NCI-H2227 treated with DMSO at 0.1 percent for 48 hours (cell line): ENCODE measurements at regions not wholly inside any gene's neighbourhood (a gene's known extent, or its start where the extent isn't known, plus 50 kb on each side); places are given as distances from the start of the nearest gene placed in this dataset.

Experiments used
- DNase-seq: peaks from one replicate; lab custom pipeline; 2025; lab: John Stamatoyannopoulos, UW

GRCh38 chr16:79369796-79370195 is 230.7 kb downstream of the MAF start:
- DNase-seq, result no peak

DNA sequence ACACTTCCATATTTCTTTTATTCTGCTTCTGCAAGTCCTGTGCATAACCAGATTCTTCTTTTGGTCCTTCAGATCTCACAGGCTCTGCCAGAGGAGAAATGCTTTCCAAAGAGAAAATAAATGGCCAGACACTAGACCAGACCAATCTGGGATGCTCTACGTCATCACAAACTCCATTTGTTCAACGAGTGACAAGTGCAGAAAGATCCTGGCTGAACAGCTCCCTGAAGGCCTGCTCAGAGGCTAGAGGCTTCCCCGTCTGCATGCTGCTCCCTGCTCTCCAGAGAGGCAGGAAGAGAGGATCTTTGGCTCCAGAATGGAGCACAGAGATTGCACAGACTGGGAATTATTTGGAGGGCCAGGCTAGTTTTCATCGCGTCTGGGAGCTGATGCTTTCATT is 232.7 kb downstream of the MAF start:
- DNase-seq, result no peak

GRCh38 chr16:79366635-79367034 is 233.9 kb downstream of the MAF start:
- DNase-seq, result no peak

GRCh38 chr16:79365702-79366101 is 234.8 kb downstream of the MAF start:
- DNase-seq, result no peak

- DNase-seq, result no peak
These were observed 237.1 kb downstream of the MAF start for GRCh38 chr16:79363484-79363883.

DNA sequence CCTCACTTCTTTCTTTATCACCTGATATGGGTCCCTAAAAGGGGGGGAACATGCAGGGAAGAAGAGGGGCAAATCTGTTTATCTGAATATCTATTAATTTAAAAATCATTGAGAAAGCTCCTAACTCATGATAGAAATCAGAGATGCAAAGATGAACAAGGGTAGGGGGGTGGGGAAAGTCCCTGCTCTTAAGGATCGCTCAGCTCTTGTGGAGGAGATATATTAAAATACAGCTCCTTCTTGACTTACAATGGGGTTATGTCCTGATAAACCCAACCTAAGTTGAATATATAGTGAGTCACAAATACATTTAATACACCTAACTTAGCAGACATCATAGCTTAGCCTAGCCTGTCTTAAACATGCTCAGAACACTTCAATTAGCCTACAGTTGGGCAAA is 237.5 kb downstream of the MAF start:
- no peak for DNase-seq

GRCh38 chr16:79362300-79362970 is 238.1 kb downstream of the MAF start:
- no peak for DNase-seq

- DNase-seq, result no peak
These were observed 239.3 kb downstream of the MAF start for GRCh38 chr16:79361132-79361751.

DNA sequence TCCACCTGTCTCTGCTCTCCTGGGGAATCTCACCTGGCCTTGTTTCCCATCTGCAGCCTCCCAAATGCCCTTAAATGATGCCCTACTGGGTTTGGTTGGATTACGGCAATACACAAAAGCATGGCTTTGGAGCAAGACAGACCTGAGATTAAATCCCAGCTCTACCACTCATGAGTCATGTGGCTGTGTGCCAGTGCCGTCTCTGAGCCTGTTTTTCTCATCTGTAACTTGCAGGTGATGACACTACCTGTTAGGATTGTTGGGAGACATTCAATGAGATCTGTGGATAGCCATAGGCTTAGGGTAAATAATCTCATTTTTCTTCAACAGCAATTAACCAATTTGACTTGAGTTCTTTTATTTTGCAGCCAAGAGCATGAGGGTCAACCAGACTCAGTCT is 240.3 kb downstream of the MAF start:
- no peak for DNase-seq

DNA sequence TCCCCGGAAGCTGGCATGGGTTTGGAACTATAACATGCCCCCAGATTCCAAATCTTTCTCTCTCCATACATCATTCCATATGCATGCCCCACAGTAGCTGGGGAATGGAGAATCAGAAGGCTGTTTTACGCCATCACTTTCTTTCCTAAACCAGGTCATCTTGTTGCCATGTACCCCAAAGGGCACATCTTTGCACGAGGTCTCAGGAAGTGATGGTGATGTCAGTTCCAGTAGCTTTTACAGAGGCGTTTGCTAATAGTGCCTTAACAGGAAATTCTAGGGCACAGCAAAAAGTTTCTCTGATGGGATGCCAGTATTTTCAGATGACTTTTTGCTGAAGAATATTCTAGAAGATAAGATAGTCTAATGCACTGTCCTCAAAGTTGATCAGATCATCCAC is 241.5 kb downstream of the MAF start:
- no peak for DNase-seq

GRCh38 chr16:79358188-79358587 is 242.3 kb downstream of the MAF start:
- DNase-seq, result no peak

- DNase-seq, result no peak
These were observed 244.8 kb downstream of the MAF start for GRCh38 chr16:79355600-79356358.

DNA sequence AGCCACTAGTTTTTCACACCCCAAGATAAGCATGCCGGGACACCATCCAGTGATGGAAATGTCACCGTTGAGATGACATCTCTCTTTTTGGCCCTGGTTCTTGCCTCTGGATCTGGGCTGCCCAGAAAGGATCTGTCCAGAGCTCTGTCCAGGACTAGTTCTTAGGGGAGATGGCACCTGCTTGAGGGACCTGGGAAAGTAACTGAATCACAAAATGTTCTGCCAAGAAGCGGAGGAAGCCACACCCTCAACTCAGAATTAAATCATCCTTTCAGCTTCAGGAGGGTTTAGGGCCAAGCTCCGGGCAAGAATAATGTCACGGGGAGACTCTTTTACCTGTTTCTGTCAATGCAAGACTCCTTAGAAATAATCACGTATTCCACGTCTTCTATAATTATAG is 248.6 kb downstream of the MAF start:
- no peak for DNase-seq

DNA sequence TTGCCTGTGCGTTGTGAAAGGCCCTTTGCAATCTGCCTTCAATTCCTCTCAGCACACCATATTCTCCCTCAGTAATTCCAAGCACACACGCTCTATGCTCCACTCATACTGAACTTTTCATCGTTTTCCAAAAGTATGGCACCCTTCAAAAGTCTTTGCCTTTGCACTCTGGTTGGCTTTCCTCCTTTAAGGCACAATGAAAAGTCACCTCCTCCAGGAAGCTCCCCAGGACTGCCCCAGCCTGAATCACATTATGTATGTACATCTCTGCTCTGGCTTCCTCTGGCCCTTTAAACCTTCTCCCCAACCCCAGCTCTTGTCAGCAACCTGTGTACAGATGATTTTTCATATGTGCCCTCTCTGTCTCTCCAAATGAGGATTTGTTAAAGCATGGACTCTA is 250.7 kb downstream of the MAF start:
- DNase-seq, result no peak

DNA sequence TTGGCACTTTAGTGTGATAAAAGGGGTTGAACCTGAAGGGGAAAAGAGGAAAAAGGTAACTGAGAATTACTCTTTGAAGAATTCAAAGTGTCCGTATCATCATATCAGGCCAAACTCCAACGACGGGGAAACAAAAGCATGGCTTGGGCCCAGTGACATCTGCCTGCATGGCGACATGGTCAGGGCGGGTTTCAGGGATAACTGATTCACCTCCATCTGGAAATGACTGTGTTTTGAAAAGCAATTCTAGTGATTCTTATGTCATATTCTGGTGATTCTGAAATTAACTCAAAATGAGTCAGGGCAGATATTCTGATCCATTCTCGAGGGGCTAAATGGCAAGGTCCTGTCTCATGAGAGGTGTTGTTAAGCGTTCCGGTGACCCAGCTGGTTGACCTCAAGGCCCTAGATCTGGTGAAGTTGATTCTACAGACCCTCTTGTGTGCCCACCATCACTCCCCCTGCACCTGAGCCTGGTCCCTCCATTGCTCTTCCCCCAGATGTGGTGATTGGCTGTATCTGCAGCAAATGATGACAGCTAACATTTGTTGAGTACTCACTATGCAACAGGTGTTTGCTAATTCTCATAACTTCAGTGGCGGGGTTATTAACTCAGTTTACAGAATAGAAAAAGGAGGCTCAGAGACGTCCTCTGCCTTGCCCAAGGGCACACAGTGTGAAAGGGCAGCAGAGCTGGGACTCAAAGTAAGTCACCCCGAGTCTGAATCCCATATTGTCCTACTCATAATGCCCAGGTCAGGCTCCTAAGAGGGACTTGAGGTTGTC is 251.8 kb downstream of the MAF start:
- no peak for DNase-seq

GRCh38 chr16:79347277-79347676 is 253.3 kb downstream of the MAF start:
- peak; percentile 4 for DNase-seq

- DNase-seq, result no peak
These were observed 260.7 kb downstream of the MAF start for GRCh38 chr16:79339863-79340262.

DNA sequence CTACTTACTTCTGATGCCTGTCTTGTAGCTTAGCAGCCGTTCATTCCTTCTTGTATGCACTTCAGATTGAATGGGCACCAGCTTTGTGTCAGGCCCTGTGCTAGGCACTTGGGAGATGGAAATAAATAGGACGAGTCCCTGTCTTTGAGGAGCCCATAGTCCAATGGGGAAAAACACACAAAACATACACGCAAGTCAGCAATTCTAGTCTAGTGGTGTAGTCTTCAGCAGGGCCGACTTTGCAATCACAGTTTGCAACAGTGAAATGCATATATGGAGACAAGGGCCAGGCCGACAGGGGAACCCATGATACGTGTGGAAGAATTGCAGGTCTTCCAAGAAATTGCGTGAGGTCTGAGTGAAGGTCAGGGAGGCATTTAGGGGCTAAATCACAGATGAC is 262.6 kb downstream of the MAF start:
- no peak for DNase-seq

GRCh38 chr16:79336437-79337229 is 263.9 kb downstream of the MAF start:
- DNase-seq, result no peak

DNA sequence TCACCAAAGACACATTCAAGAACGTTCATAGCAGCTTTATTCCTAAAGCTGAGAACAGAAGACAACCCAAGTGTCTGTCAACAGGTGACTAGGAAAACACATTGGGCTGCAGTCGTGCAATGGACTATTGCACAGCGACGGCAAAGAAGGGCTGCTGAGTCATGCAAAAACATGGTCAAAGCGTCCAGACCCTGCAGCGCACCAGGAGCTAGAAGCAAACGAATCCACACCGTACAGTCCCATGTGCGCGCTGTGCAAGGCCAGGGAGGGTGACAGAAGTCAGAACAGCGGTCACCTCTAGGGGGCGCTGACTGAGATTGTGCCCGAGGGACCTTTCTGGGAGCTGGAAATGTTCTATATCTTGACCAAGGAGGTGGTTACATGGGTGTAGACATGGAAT is 266.4 kb downstream of the MAF start:
- DNase-seq, result no peak

DNA sequence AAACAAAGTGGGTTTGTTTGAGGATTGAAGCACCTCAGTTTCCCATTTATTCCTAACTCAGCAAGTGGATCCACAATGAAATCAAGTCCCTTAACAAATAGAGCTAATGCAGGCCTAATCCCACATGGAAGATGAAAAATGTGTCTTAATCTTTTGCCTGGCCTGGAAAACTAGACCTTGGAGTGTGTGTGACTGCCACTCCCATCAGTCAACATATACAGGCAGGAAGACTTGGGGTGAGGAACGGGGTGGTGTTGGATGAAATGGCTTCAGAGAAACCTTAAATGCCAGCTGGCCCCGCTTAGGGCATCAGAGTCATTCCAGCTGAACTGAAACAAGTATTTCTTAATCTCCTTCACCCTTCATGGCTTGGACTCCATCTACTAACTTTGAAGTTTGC is 269.5 kb downstream of the MAF start:
- DNase-seq, result no peak

DNA sequence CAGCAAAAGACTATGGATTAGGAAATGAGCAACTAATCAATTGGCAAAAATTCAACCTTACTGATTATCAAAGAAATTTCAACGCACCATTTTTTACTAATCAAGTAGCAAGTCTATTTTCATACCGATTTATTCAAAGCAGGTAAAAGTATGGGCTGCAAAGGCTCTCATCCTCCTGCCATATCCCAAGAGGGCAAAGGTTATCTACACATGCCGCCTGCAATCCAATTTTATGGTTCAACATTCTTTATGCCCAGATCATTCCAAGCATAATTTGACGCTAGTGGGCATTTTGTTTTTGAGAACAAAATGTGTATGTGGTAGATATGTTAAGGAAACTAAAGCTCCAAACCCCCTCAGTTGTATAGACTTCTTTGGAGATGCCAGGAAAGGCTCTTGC is 270.6 kb downstream of the MAF start:
- DNase-seq, result no peak
